GM06990 (cell line): ENCODE measurements at regions not wholly inside any gene's neighbourhood (a gene's known extent, or its start where the extent isn't known, plus 50 kb on each side); places are given as distances from the start of the nearest gene placed in this dataset.

Source experiments
- DNase-seq: peaks from one replicate; pipeline ENCODE4 v3.0.0-alpha.2; 2011; ENCODE audit not compliant: insufficient read length; ENCODE audit errors: extremely low read depth
- H3K27me3 ChIP-seq: replicated peaks from 2 replicates; pipeline ENCODE4 v1.6.0; 2011; ENCODE audit warnings: low read length; ENCODE audit not compliant: control insufficient read depth, insufficient read depth
- H3K36me3 ChIP-seq: 2 replicates; pipeline ENCODE4 v1.5.1; 2011; ENCODE audit warnings: low read length; ENCODE audit not compliant: control insufficient read depth, insufficient read depth
- H3K4me3 ChIP-seq: replicated peaks from 2 replicates; pipeline ENCODE4 v1.5.1; 2011; ENCODE audit warnings: low read depth, mild to moderate bottlenecking, control low read depth, low read length
- CTCF ChIP-seq: IDR thresholded peaks from 2 replicates; pipeline ENCODE4 v1.5.1; 2011; ENCODE audit warnings: low read length, control low read depth, mild to moderate bottlenecking, inconsistent platforms; ENCODE audit not compliant: insufficient read depth, poor library complexity, severe bottlenecking

GRCh38 chr15:93719921-93720351 is 511.4 kb upstream of the MCTP2 start:
- TF ChIP-seq CTCF, result no peak
- H3K4me3 ChIP-seq, result no peak overlapping the region
- H3K27me3 ChIP-seq, result no peaks in the 10 kb centered on the region
- DNase-seq, result no peak
- H3K36me3 ChIP-seq, result no peaks in the 10 kb centered on the region

GRCh38 chr15:93716615-93717231 is 514.6 kb upstream of the MCTP2 start:
- TF ChIP-seq CTCF, result no peak
- no peaks in the 10 kb centered on the region for H3K27me3 ChIP-seq
- H3K36me3 ChIP-seq, result no peaks in the 10 kb centered on the region
- H3K4me3 ChIP-seq, result no peak overlapping the region
- DNase-seq, result no peak

- no peak for TF ChIP-seq CTCF
- H3K36me3 ChIP-seq, result no peaks in the 10 kb centered on the region
- no peaks in the 10 kb centered on the region for H3K27me3 ChIP-seq
- no peak overlapping the region for H3K4me3 ChIP-seq
- DNase-seq, result no peak
Observed at GRCh38 chr15:93709708-93710107, 521.7 kb upstream of the MCTP2 start.

- H3K27me3 ChIP-seq, result no peaks in the 10 kb centered on the region
- no peak for DNase-seq
- no peaks in the 10 kb centered on the region for H3K36me3 ChIP-seq
- no peak for TF ChIP-seq CTCF
- H3K4me3 ChIP-seq, result no peak overlapping the region
Observed at GRCh38 chr15:93708724-93709445, 522.5 kb upstream of the MCTP2 start.

- Histone ChIP-seq H3K36me3 (no peaks in the 10 kb centered on the region), H3K4me3 (no peak overlapping the region), H3K27me3 (no peaks in the 10 kb centered on the region)
- no peak for DNase-seq
- TF ChIP-seq CTCF, result no peak
Observed at GRCh38 chr15:93707751-93708150, 523.6 kb upstream of the MCTP2 start.
